ENCODE measurements at regions not wholly inside any gene's neighbourhood (a gene's known extent, or its start where the extent isn't known, plus 50 kb on each side); places are given as distances from the start of the nearest gene placed in this dataset.
A peak's percentile ranks its signal among the peaks of the same experiment; 100 is the strongest.

- dilution Hi-C loops (cut with MboI; ENCODE audit: extremely low pct_ligation_motif_present, low sequenced_read_pairs) (no loop called here), intact Hi-C loops (cut with micrococcal nuclease) (loop anchor here (1.0 to 5.0 kb wide), 4 partner anchors 235 to 1293 kb away; no protein-coding TSS in a partner anchor)
- CTCF ChIA-PET, result interaction anchor here (1.0 to 5.5 kb wide), 7 partner anchors 8 to 1293 kb away, joined by 3 to 40 read pairs (median 16); no protein-coding TSS in a partner anchor
- Histone ChIP-seq H3K79me2 (ENCODE audit: control insufficient read depth, insufficient read depth, low read length) (no peaks in the 10 kb centered on the region), H2AFZ (ENCODE audit: low read depth, low read length) (no peak overlapping the region), H3K4me1 (ENCODE audit: control insufficient read depth, extremely low read depth, insufficient read depth, low read length) (no peaks in the 10 kb centered on the region), H3K27me3 (ENCODE audit: control insufficient read depth in 2 of 2, insufficient read depth in 2 of 2, low read length in 2 of 2) (peaks cover 0 to 2% of the 10 kb centered on the region in 2 experiments), H3K36me3 (ENCODE audit: control insufficient read depth in 2 of 2, extremely low read depth in 1 of 2, insufficient read depth in 2 of 2, low read length in 2 of 2) (no peaks in the 10 kb centered on the region), H3K4me3 (replicated peaks in 1 of 3; ENCODE audit: insufficient read depth in 1 of 3, low read depth in 1 of 3, low read length in 3 of 3) (no peak overlapping the region), H4K20me1 (replicated peaks; ENCODE audit: control insufficient read depth, extremely low read depth, insufficient read depth, low read length) (no peaks in the 10 kb centered on the region), H3K4me2 (ENCODE audit: insufficient read depth, low read length) (no peak overlapping the region), H3K9me1 (replicated peaks; ENCODE audit: control insufficient read depth, extremely low read depth, insufficient read depth, low read length) (no peaks in the 10 kb centered on the region), H3K9ac (replicated peaks; ENCODE audit: extremely low read depth, insufficient read depth, low read length) (no peak overlapping the region), H3K9me3 (replicated peaks; ENCODE audit: control insufficient read depth, insufficient read depth, low read length) (no peaks in the 10 kb centered on the region), H3K27ac (ENCODE audit: insufficient read depth, low read depth, low read length) (no peak overlapping the region)
- FAIRE-seq, result peak; percentile 90
- peak; percentile 33 for DNase-seq (ENCODE audit: low read depth, low spot score)
- BruUV-seq (replicated peaks), result no TSS peak
- TF ChIP-seq EZH2 (IDR thresholded peaks at IDR 0.05; ENCODE audit: borderline replicate concordance, low read depth, low read length, severe bottlenecking), result no peak
- no peak for TF ChIP-seq POLR2AphosphoS5 (IDR thresholded peaks at IDR 0.05; ENCODE audit: insufficient read depth, low read depth, low read length)
- TF ChIP-seq FOS (IDR thresholded peaks at IDR 0.05; ENCODE audit: borderline replicate concordance, insufficient read depth, low read length), result no peak
- TF ChIP-seq CTCF (IDR thresholded peaks at IDR 0.05; ENCODE audit: extremely low read depth in 1 of 2, insufficient read depth in 1 of 2, low read depth in 1 of 2, low read length in 2 of 2), result peak; percentile 84 to 86
- no peak for TF ChIP-seq POLR2A (IDR thresholded peaks at IDR 0.05; ENCODE audit: low read depth, low read length)
- POLR2A ChIA-PET, result no interaction called here
These were observed 414.2 kb upstream of the CHST9 start for GRCh38 chr18:27599202-27599829.
